Thyroid gland (tissue), 4 donors: ENCODE measurements at regions not wholly inside any gene's neighbourhood (a gene's known extent, or its start where the extent isn't known, plus 50 kb on each side); places are given as distances from the start of the nearest gene placed in this dataset.

Source experiments
- CTCF ChIP-seq, 6 experiments: fragments of 200-600 bp in 3 of 6; fragments of 450-650 bp in 3 of 6; sonication (generic) in 3 of 6; IDR thresholded peaks; one replicate each; pipeline ENCODE4 v1.5.1; 2016 to 2019; ENCODE audit warnings: antibody characterized with exemption in 6 of 6, mild to moderate bottlenecking in 2 of 6, inconsistent platforms in 1 of 6, moderate library complexity in 1 of 6
- POLR2A ChIP-seq, 2 donors: fragments of 450-650 bp; IDR thresholded peaks; one replicate each; pipeline ENCODE4 v1.6.1; 2017; ENCODE audit warnings: antibody characterized with exemption in 2 of 2, mild to moderate bottlenecking in 2 of 2, moderate library complexity in 1 of 2

GRCh38 chr13:87207280-87208003 lies 463.7 kb upstream of the SLITRK5 start:
- TF ChIP-seq CTCF (IDR thresholded peaks at IDR 0.05) (no peak), POLR2A (IDR thresholded peaks at IDR 0.05) (no peak)
